DND-41 (cell line): ENCODE measurements at regions not wholly inside any gene's neighbourhood (a gene's known extent, or its start where the extent isn't known, plus 50 kb on each side); places are given as distances from the start of the nearest gene placed in this dataset.

Experiments
- ATAC-seq: fragments of 200-7000 bp; cut with Tn5 transposase; 3 replicates; pipeline ENCODE4 v1.9.1; 2021; ENCODE audit warnings: low read depth; ENCODE audit not compliant: insufficient read depth
- DNase-seq: peaks from one replicate; pipeline ENCODE4 v3.0.0-alpha.2; 2020
- H2AFZ ChIP-seq: 2 replicates; pipeline ENCODE4 v1.6.0; 2012; ENCODE audit warnings: low read depth, low read length
- H3K27ac ChIP-seq: 2 replicates; pipeline ENCODE4 v1.5.1; 2012; ENCODE audit warnings: low read length, inconsistent platforms
- H3K27me3 ChIP-seq: fragments of 200-600 bp; sonication (generic); 2 replicates; pipeline ENCODE4 v1.6.0; 2012; ENCODE audit warnings: low read length, mild to moderate bottlenecking, inconsistent platforms; ENCODE audit not compliant: insufficient read depth, poor library complexity
- H3K36me3 ChIP-seq: 2 replicates; pipeline ENCODE4 v1.5.1; 2012; ENCODE audit warnings: low read length, inconsistent platforms; ENCODE audit not compliant: insufficient read depth
- H3K4me1 ChIP-seq: 2 replicates; pipeline ENCODE4 v1.5.1; 2012; ENCODE audit warnings: mild to moderate bottlenecking, low read length; ENCODE audit not compliant: insufficient read depth
- H3K4me2 ChIP-seq: 2 replicates; pipeline ENCODE4 v1.6.0; 2012; ENCODE audit warnings: mild to moderate bottlenecking, moderate library complexity, low read length, inconsistent platforms; ENCODE audit not compliant: insufficient read depth
- H3K4me3 ChIP-seq, 2 experiments: fragments of 200-600 bp in 1 of 2; shearing (Covaris generic) in 1 of 2; 2 replicates each; pipeline ENCODE4 v1.5.1; 2012 to 2016; ENCODE audit warnings: inconsistent platforms in 2 of 2, low read length in 2 of 2, mild to moderate bottlenecking in 2 of 2, low read depth in 1 of 2, moderate library complexity in 1 of 2
- H3K79me2 ChIP-seq: 2 replicates; pipeline ENCODE4 v1.6.0; 2012; ENCODE audit warnings: low read length, inconsistent platforms; ENCODE audit not compliant: insufficient read depth
- H3K9ac ChIP-seq: 2 replicates; pipeline ENCODE4 v1.6.0; 2012; ENCODE audit warnings: low read depth, mild to moderate bottlenecking, inconsistent platforms, low read length, moderate library complexity
- H3K9me3 ChIP-seq: 2 replicates; pipeline ENCODE4 v1.5.1; 2012; ENCODE audit warnings: low read length, moderate library complexity, mild to moderate bottlenecking, inconsistent platforms; ENCODE audit not compliant: insufficient read depth, severe bottlenecking
- H4K20me1 ChIP-seq: 2 replicates; pipeline ENCODE4 v1.6.0; 2012; ENCODE audit warnings: low read length; ENCODE audit not compliant: insufficient read depth
- EZH2 ChIP-seq: IDR thresholded peaks from 3 replicates; pipeline ENCODE4 v1.6.1; 2012; ENCODE audit warnings: borderline replicate concordance, low read depth, mild to moderate bottlenecking, moderate library complexity, low read length, inconsistent platforms; ENCODE audit not compliant: severe bottlenecking
- TF ChIP-seq, protein P1 (sequence below): IDR thresholded peaks from 2 replicates; pipeline ENCODE4 v1.5.1; 2012; ENCODE audit warnings: borderline replicate concordance, low read length, moderate library complexity, mild to moderate bottlenecking; ENCODE audit not compliant: poor library complexity, severe bottlenecking; ENCODE audit errors: extremely low read depth

DNA sequence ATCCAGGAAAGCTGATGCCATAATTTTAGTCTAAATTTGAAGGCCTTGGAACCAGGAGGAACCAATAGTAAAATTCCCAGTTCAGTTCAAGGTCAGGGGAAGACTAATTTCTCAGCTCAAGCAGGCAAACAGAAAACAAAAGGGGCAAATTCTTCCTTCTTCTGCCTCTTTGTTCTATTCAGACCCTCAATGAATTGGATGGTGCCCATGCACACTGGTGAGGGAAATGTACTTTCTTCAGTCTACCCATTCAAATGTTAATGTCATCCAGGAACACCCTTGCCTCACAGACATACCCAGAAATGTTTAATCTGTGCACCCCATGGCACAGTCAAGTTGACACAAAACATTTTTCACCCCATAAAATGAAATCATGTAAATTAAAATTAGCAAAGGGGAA lies 1851.2 kb upstream of the ADGRL3 start:
- Histone ChIP-seq H4K20me1 (no peaks in the 10 kb centered on the region), H3K4me2 (no peak overlapping the region), H3K9me3 (no peaks in the 10 kb centered on the region), H3K4me1 (no peaks in the 10 kb centered on the region), H3K9ac (no peak overlapping the region), H3K36me3 (no peaks in the 10 kb centered on the region), H3K4me3 (no peak overlapping the region), H2AFZ (no peak overlapping the region), H3K79me2 (no peaks in the 10 kb centered on the region), H3K27me3 (no peaks in the 10 kb centered on the region), H3K27ac (no peak overlapping the region)
- ATAC-seq = no peak
- TF ChIP-seq EZH2 = no peak
- DNase-seq = no peak

DNA sequence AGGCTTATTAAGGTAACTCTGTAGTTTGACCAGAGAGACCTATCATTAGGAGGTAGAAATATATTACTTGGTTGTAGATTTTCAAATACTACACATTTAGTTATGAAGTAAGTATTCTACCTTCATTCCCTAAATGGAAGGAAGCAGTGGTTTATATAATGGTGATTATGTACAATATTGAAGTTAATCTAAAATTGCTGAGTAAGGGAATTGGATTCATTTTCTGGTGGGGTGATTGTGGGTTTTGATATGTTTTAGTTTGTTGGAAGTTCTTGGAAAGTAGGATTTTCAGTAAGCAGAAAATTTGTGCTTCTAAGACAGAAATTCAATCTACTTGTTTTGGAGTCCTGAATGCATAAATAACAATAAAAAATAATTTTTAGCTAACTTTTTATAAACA lies 1830.9 kb upstream of the ADGRL3 start:
- Histone ChIP-seq H3K9me3 (no peaks in the 10 kb centered on the region), H3K4me2 (no peak overlapping the region), H4K20me1 (no peaks in the 10 kb centered on the region), H3K36me3 (no peaks in the 10 kb centered on the region), H3K4me1 (no peaks in the 10 kb centered on the region), H2AFZ (no peak overlapping the region), H3K4me3 (no peak overlapping the region), H3K79me2 (no peaks in the 10 kb centered on the region), H3K27me3 (no peaks in the 10 kb centered on the region), H3K27ac (no peak overlapping the region), H3K9ac (no peak overlapping the region)
- no peak for ATAC-seq
- TF ChIP-seq, protein P1, sequence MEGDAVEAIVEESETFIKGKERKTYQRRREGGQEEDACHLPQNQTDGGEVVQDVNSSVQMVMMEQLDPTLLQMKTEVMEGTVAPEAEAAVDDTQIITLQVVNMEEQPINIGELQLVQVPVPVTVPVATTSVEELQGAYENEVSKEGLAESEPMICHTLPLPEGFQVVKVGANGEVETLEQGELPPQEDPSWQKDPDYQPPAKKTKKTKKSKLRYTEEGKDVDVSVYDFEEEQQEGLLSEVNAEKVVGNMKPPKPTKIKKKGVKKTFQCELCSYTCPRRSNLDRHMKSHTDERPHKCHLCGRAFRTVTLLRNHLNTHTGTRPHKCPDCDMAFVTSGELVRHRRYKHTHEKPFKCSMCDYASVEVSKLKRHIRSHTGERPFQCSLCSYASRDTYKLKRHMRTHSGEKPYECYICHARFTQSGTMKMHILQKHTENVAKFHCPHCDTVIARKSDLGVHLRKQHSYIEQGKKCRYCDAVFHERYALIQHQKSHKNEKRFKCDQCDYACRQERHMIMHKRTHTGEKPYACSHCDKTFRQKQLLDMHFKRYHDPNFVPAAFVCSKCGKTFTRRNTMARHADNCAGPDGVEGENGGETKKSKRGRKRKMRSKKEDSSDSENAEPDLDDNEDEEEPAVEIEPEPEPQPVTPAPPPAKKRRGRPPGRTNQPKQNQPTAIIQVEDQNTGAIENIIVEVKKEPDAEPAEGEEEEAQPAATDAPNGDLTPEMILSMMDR = no peak
- TF ChIP-seq EZH2 = no peak
- no peak for DNase-seq

DNA sequence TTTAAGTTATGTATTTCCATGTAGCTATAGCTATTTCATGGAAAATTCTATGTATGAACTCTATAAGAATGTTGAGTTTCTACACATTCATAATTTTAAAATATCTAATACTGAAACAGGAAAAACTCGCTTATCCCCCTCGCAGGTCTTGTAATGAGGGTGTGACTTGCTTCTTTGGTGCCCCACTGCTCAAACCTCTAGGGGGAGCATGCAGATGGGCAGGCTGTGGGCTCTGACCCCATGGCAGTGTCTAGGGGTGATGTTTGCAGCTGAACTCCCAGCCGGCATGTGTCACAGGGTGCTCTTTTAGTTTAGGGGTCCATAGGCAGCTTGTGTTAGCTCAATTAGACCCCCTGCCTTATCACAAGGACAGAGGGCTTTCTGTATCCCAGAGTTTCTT lies 1825.7 kb upstream of the ADGRL3 start:
- peaks cover 4% of the 10 kb centered on the region for H3K9me3 ChIP-seq
- H3K9ac ChIP-seq = no peak overlapping the region
- DNase-seq = no peak
- H4K20me1 ChIP-seq = no peaks in the 10 kb centered on the region
- TF ChIP-seq, protein P1 = no peak
- TF ChIP-seq EZH2 = no peak
- no peak overlapping the region for H3K4me2 ChIP-seq
- H3K4me3 ChIP-seq = no peak overlapping the region
- no peak for ATAC-seq
- no peaks in the 10 kb centered on the region for H3K36me3 ChIP-seq
- H3K4me1 ChIP-seq = no peaks in the 10 kb centered on the region
- no peak overlapping the region for H2AFZ ChIP-seq
- H3K79me2 ChIP-seq = no peaks in the 10 kb centered on the region
- no peaks in the 10 kb centered on the region for H3K27me3 ChIP-seq
- H3K27ac ChIP-seq = no peak overlapping the region

DNA sequence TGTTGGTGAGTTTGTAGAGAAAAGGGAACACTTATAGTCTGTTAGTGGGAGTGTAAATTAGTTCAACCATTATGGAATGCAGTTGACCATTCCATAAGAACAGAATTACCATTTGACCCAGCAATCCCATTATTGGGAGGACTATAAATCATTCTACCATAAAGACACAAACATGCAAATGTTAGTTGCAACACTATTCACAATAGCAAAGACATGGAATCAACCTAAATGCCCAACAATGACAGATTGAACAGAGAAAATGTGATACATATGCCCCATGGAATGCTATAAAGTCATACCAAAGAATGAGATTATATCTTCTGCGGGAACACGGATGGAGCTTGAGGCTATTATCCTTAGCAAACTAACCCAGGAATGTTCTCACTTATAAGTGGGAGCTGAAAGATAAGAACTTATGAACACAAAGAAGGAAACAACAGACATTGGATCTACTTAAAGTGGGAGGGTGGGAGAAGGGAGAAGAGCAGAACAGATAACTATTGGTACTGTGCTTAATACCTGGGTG lies 1819.2 kb upstream of the ADGRL3 start:
- Histone ChIP-seq H3K27ac (no peak overlapping the region), H2AFZ (no peak overlapping the region), H3K27me3 (no peaks in the 10 kb centered on the region), H3K36me3 (no peaks in the 10 kb centered on the region), H3K9ac (no peak overlapping the region), H4K20me1 (no peaks in the 10 kb centered on the region), H3K4me3 (no peak overlapping the region), H3K9me3 (peaks cover 4% of the 10 kb centered on the region), H3K79me2 (no peaks in the 10 kb centered on the region), H3K4me2 (no peak overlapping the region), H3K4me1 (no peaks in the 10 kb centered on the region)
- ATAC-seq (no peak), DNase-seq (no peak)
- TF ChIP-seq, protein P1 = no peak
- TF ChIP-seq EZH2 = no peak
